B cell (primary cell): ENCODE measurements at regions not wholly inside any gene's neighbourhood (a gene's known extent, or its start where the extent isn't known, plus 50 kb on each side); places are given as distances from the start of the nearest gene placed in this dataset.

Experiments used
- ATAC-seq: fragments of 200-7000 bp; cut with Tn5 transposase; one replicate; pipeline ENCODE4 v1.10.0; 2021; ENCODE audit warnings: low read depth, mild to moderate bottlenecking, moderate number of reproducible peaks, moderate library complexity
- CTCF ChIA-PET: fragments of 350-600 bp; sonication (Branson Sonifier 250); formaldehyde crosslinking; loops from one replicate; lab custom pipeline; 2021; ENCODE audit warnings: antibody characterized with exemption, inconsistent platforms; lab: Charles Lee
- POLR2A ChIA-PET: fragments of 350-600 bp; sonication (Branson Sonifier 250); formaldehyde crosslinking; loops from one replicate; lab custom pipeline; 2021; ENCODE audit warnings: antibody characterized with exemption; lab: Charles Lee
- DNase-seq: peaks from one replicate; pipeline ENCODE4 v3.0.0; 2013
- H2AFZ ChIP-seq: 2 replicates; pipeline ENCODE4 v1.6.1; 2012; ENCODE audit warnings: mild to moderate bottlenecking, low read depth, low read length; ENCODE audit not compliant: insufficient read depth, poor library complexity, severe bottlenecking
- H3K27ac ChIP-seq, 2 donors: 1 replicate in 1 of 2; 2 replicates in 1 of 2; pipeline ENCODE4 v1.5.1; 2012 to 2013; ENCODE audit warnings: low read length in 2 of 2, mild to moderate bottlenecking in 2 of 2, moderate library complexity in 1 of 2
- H3K27me3 ChIP-seq, 4 experiments: fragments of 200-600 bp in 1 of 4; sonication (generic) in 1 of 4; replicated peaks in 1 of 4; 1 replicate in 2 of 4; 2 replicates in 2 of 4; pipeline versions ENCODE4 v1.6.1 to v1.7.0; 2013 to 2016; ENCODE audit warnings: low read length in 3 of 4, mild to moderate bottlenecking in 2 of 4, mixed read lengths in 1 of 4, moderate library complexity in 1 of 4; ENCODE audit not compliant: insufficient read depth in 4 of 4, control insufficient read depth in 3 of 4; ENCODE audit errors: control extremely low read depth in 1 of 4
- H3K36me3 ChIP-seq, 2 experiments: replicated peaks in 1 of 2; 1 replicate in 1 of 2; 2 replicates in 1 of 2; pipeline versions ENCODE4 v1.6.1 to v1.7.1; 2013; ENCODE audit warnings: low read length in 1 of 2; ENCODE audit not compliant: insufficient read depth in 2 of 2, control insufficient read depth in 1 of 2; ENCODE audit errors: control extremely low read depth in 1 of 2, extremely low read depth in 1 of 2
- H3K4me1 ChIP-seq, 2 donors: fragments of 200-600 bp in 1 of 2; sonication (generic) in 1 of 2; 1 replicate in 1 of 2; 2 replicates in 1 of 2; pipeline versions ENCODE4 v1.5.1 to v1.6.1; 2013 to 2017; ENCODE audit warnings: low read length in 2 of 2; ENCODE audit not compliant: control insufficient read depth in 2 of 2, insufficient read depth in 2 of 2
- H3K4me2 ChIP-seq: replicated peaks from 2 replicates; pipeline ENCODE3; 2012; ENCODE audit warnings: mild to moderate bottlenecking, low read depth, low read length; ENCODE audit not compliant: poor library complexity, severe bottlenecking
- H3K4me3 ChIP-seq, 5 experiments: fragments of 200-600 bp in 1 of 5; sonication (generic) in 1 of 5; 1 replicate in 3 of 5; 2 replicates in 2 of 5; pipeline versions ENCODE4 v1.5.1 to v1.7.0; 2011 to 2016; ENCODE audit warnings: low read length in 4 of 5, mild to moderate bottlenecking in 4 of 5, low read depth in 2 of 5, control low read depth in 1 of 5, moderate library complexity in 1 of 5; ENCODE audit not compliant: insufficient read depth in 1 of 5; ENCODE audit errors: control extremely low read depth in 1 of 5, extremely low read depth in 1 of 5
- H3K79me2 ChIP-seq: fragments of 200-600 bp; sonication (generic); one replicate; pipeline ENCODE4 v1.6.0; 2016; ENCODE audit warnings: low read length; ENCODE audit not compliant: control insufficient read depth, insufficient read depth
- H3K9ac ChIP-seq: fragments of 200-600 bp; sonication (generic); 2 replicates; pipeline ENCODE4 v1.6.1; 2017; ENCODE audit warnings: mild to moderate bottlenecking, low read length, moderate library complexity
- H3K9me3 ChIP-seq, 3 donors: one replicate each; pipeline versions ENCODE4 v1.6.1 to v1.7.1; 2013; ENCODE audit warnings: low read length in 2 of 3; ENCODE audit not compliant: control insufficient read depth in 2 of 3, insufficient read depth in 1 of 3; ENCODE audit errors: control extremely low read depth in 1 of 3
- H4K20me1 ChIP-seq: 2 replicates; pipeline ENCODE4 v1.6.0; 2012; ENCODE audit warnings: mild to moderate bottlenecking, low read length; ENCODE audit not compliant: insufficient read depth, control insufficient read depth, poor library complexity, severe bottlenecking
- H3K27ac Mint-ChIP-seq: one replicate; pipeline ENCODE4 v1.8.0; 2021; ENCODE audit warnings: mixed read lengths
- H3K27me3 Mint-ChIP-seq: one replicate; pipeline ENCODE4 v1.8.0; 2021; ENCODE audit warnings: mixed read lengths
- H3K4me1 Mint-ChIP-seq: one replicate; pipeline ENCODE4 v1.8.0; 2021; ENCODE audit warnings: mixed read lengths
- H3K4me3 Mint-ChIP-seq: one replicate; pipeline ENCODE4 v1.8.0; 2021; ENCODE audit warnings: mixed read lengths
- H3K9me3 Mint-ChIP-seq: one replicate; pipeline ENCODE4 v1.8.0; 2022; ENCODE audit warnings: mixed read lengths; ENCODE audit not compliant: insufficient read depth
- CTCF ChIP-seq: fragments of 200-600 bp; IDR thresholded peaks from one replicate; pipeline ENCODE4 v1.8.0; 2022; ENCODE audit warnings: antibody characterized with exemption, mild to moderate bottlenecking
- EZH2 ChIP-seq: IDR thresholded peaks from 2 replicates; pipeline ENCODE4 v1.6.1; 2012; ENCODE audit warnings: borderline replicate concordance, low read depth, mild to moderate bottlenecking, moderate library complexity, low read length; ENCODE audit not compliant: insufficient read depth, poor library complexity, severe bottlenecking
- WGBS: methylation state at CpG from one replicate; pipeline ENCODE4 v1.1.5; 2013; ENCODE audit warnings: missing lambda C conversion rate; ENCODE audit not compliant: insufficient coverage; 5-methylcytosine and 5-hydroxymethylcytosine counted together
- intact Hi-C: fragments of 100-400 bp; cut with micrococcal nuclease; formaldehyde crosslinking; loops from one replicate; pipeline ENCODE4 v1.10.0; 2022

GRCh38 chr2:37836270-37836669 lies 88.8 kb upstream of the RMDN2 start:
- no peak for ATAC-seq
- Histone ChIP-seq H3K9ac (no peak overlapping the region), H4K20me1 (no peaks in the 10 kb centered on the region), H3K79me2 (no peaks in the 10 kb centered on the region), H3K27ac (no peak overlapping the region), H3K4me1 (no peaks in the 10 kb centered on the region), H3K36me3 (no peaks in the 10 kb centered on the region), H3K27me3 (no peaks in the 10 kb centered on the region), H3K4me3 (no peak overlapping the region), H3K4me2 (no peak overlapping the region), H3K9me3 (no peaks in the 10 kb centered on the region), H2AFZ (no peak overlapping the region)
- no peak for TF ChIP-seq CTCF
- no peak for TF ChIP-seq EZH2
- POLR2A ChIA-PET = no interaction called here
- DNase-seq = no peak
- CTCF ChIA-PET = interaction anchor here (1.2 to 15.3 kb wide), 5 partner anchors 422 to 525 kb away, joined by 3 to 517 read pairs (median 5); no protein-coding TSS in a partner anchor
- peaks cover 2% of the 10 kb centered on the region for H3K4me1 Mint-ChIP-seq
- H3K27me3 Mint-ChIP-seq = peaks cover 8% of the 10 kb centered on the region
- H3K9me3 Mint-ChIP-seq = no peaks in the 10 kb centered on the region
- 100% methylated on average over 1 of the region's 3 CpGs for WGBS
- intact Hi-C loops = no loop called here
- no peak overlapping the region for H3K4me3 Mint-ChIP-seq
- no peak overlapping the region for H3K27ac Mint-ChIP-seq

DNA sequence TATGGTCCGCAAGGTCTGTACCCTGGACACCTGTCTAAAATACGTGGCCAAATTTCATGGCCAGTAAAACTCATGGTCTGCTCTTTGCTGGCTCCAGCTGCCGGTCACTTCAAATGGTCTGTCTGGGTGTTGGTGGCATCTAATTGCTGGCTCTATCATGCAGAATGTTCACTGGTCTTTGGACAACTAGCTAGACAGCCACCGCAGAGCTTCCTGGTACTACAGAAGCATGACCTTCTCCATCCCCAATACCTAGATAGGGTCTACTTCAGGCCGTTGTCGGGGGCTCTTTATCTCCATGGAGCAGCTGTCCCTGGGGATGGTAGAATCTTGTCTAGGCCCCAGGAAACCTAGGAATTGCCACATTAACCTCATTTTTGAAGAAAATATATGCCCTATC lies 88.4 kb upstream of the RMDN2 start:
- no peak for TF ChIP-seq EZH2
- no peak for TF ChIP-seq CTCF
- Mint-ChIP-seq H3K27ac (no peak overlapping the region), H3K4me1 (peaks cover 2% of the 10 kb centered on the region), H3K4me3 (no peak overlapping the region), H3K9me3 (no peaks in the 10 kb centered on the region), H3K27me3 (peaks cover 9% of the 10 kb centered on the region)
- H3K27ac ChIP-seq = no peak overlapping the region
- 96% methylated on average over 6 of the region's 6 CpGs for WGBS
- H3K36me3 ChIP-seq = no peaks in the 10 kb centered on the region
- H3K79me2 ChIP-seq = no peaks in the 10 kb centered on the region
- H3K27me3 ChIP-seq = no peaks in the 10 kb centered on the region
- H3K4me1 ChIP-seq = no peaks in the 10 kb centered on the region
- no peak for ATAC-seq
- intact Hi-C loops = no loop called here
- H3K9me3 ChIP-seq = no peaks in the 10 kb centered on the region
- H3K4me2 ChIP-seq = no peak overlapping the region
- H3K4me3 ChIP-seq = no peak overlapping the region
- no peak overlapping the region for H3K9ac ChIP-seq
- H4K20me1 ChIP-seq = no peaks in the 10 kb centered on the region
- ChIA-PET CTCF (interaction anchor here (1.2 to 15.3 kb wide), 5 partner anchors 423 to 526 kb away, joined by 3 to 517 read pairs (median 5); no protein-coding TSS in a partner anchor), POLR2A (no interaction called here)
- no peak overlapping the region for H2AFZ ChIP-seq
- no peak for DNase-seq
